DMS153 treated with DMSO at 0.1 percent for 48 hours (cell line): ENCODE measurements at regions not wholly inside any gene's neighbourhood (a gene's known extent, or its start where the extent isn't known, plus 50 kb on each side); places are given as distances from the start of the nearest gene placed in this dataset.
"Not testable (repeated sequence)": the region's sequence is repeated elsewhere in the genome, so short reads cannot be mapped to it uniquely, and the experiment has no call there.

ENCODE experiments used
- DNase-seq: peaks from one replicate; lab custom pipeline; 2025; ENCODE audit not compliant: unreplicated experiment; lab: John Stamatoyannopoulos, UW

GRCh38 chr2:194602750-194603149, 1054.3 kb upstream of the SLC39A10 start:
- DNase-seq: peak; percentile 59

GRCh38 chr2:194591192-194591591, 1065.8 kb upstream of the SLC39A10 start:
- DNase-seq: no peak

GRCh38 chr2:194587739-194588270, 1069.2 kb upstream of the SLC39A10 start:
- no peak for DNase-seq

- no peak for DNase-seq
Measured at GRCh38 chr2:194567661-194568017, 1089.4 kb upstream of the SLC39A10 start.

- no peak for DNase-seq
Measured at GRCh38 chr2:194566907-194567660, 1089.9 kb upstream of the SLC39A10 start.

GRCh38 chr2:194564422-194564821, 1092.6 kb upstream of the SLC39A10 start:
- no peak for DNase-seq

- no peak for DNase-seq
Measured at GRCh38 chr2:194562329-194562728, 1094.7 kb upstream of the SLC39A10 start.

- no peak for DNase-seq
Measured at GRCh38 chr2:194559964-194560363, 1097.1 kb upstream of the SLC39A10 start.

- DNase-seq: no peak
Measured at GRCh38 chr2:194559523-194559922, 1097.5 kb upstream of the SLC39A10 start.

- DNase-seq: no peak
Measured at GRCh38 chr2:194557993-194558392, 1099.0 kb upstream of the SLC39A10 start.

GRCh38 chr2:194556629-194557028, 1100.4 kb upstream of the SLC39A10 start:
- DNase-seq: no peak

- DNase-seq: no peak
Measured at GRCh38 chr2:194553980-194554379, 1103.0 kb upstream of the SLC39A10 start.

GRCh38 chr2:194550702-194551101, 1106.3 kb upstream of the SLC39A10 start:
- DNase-seq: no peak

GRCh38 chr2:194549387-194549786, 1107.6 kb upstream of the SLC39A10 start:
- no peak for DNase-seq

- no peak for DNase-seq
Measured at GRCh38 chr2:194545978-194546377, 1111.0 kb upstream of the SLC39A10 start.

GRCh38 chr2:194539425-194539824, 1117.6 kb upstream of the SLC39A10 start:
- DNase-seq: no peak

GRCh38 chr2:194526121-194526520, 1130.9 kb upstream of the SLC39A10 start:
- no peak for DNase-seq

- no peak for DNase-seq
Measured at GRCh38 chr2:194514281-194514680, 1142.7 kb upstream of the SLC39A10 start.

GRCh38 chr2:194511070-194511469, 1146.0 kb upstream of the SLC39A10 start:
- DNase-seq: not testable (repeated sequence)

GRCh38 chr2:194504876-194505275, 1152.2 kb upstream of the SLC39A10 start:
- not testable (repeated sequence) for DNase-seq

GRCh38 chr2:194495046-194495445, 1162.0 kb upstream of the SLC39A10 start:
- no peak for DNase-seq

GRCh38 chr2:194494401-194494800, 1162.6 kb upstream of the SLC39A10 start:
- no peak for DNase-seq
